D341Med (cell line): ENCODE measurements at regions not wholly inside any gene's neighbourhood (a gene's known extent, or its start where the extent isn't known, plus 50 kb on each side); places are given as distances from the start of the nearest gene placed in this dataset.
A peak's percentile ranks its signal among the peaks of the same experiment; 100 is the strongest.
"Not testable (repeated sequence)": the region's sequence is repeated elsewhere in the genome, so short reads cannot be mapped to it uniquely, and the experiment has no call there.

ENCODE experiments used
- DNase-seq: peaks from one replicate; pipeline ENCODE4 v3.0.0; 2012; ENCODE audit warnings: low spot score

GRCh38 chr2:215831296-215831913 lies 181.9 kb downstream of the MREG start:
- no peak for DNase-seq

- DNase-seq, result no peak
Measured at GRCh38 chr2:215830304-215830703, 183.0 kb downstream of the MREG start.

GRCh38 chr2:215829261-215829660 lies 184.1 kb downstream of the MREG start:
- DNase-seq, result no peak

- peak; percentile 76 for DNase-seq
Measured at GRCh38 chr2:215828528-215829184, 184.7 kb downstream of the MREG start.

- no peak for DNase-seq
Measured at GRCh38 chr2:215826838-215827441, 186.4 kb downstream of the MREG start.

- DNase-seq, result no peak
Measured at GRCh38 chr2:215826376-215826775, 187.0 kb downstream of the MREG start.

- DNase-seq, result no peak
Measured at GRCh38 chr2:215825707-215826106, 187.6 kb downstream of the MREG start.

- not testable (repeated sequence) for DNase-seq
Measured at GRCh38 chr2:215821298-215821697, 192.1 kb downstream of the MREG start.

- not testable (repeated sequence) for DNase-seq
Measured at GRCh38 chr2:215819713-215820112, 193.6 kb downstream of the MREG start.

GRCh38 chr2:215817046-215817445 lies 196.3 kb downstream of the MREG start:
- no peak for DNase-seq

GRCh38 chr2:215816424-215816823 lies 196.9 kb downstream of the MREG start:
- DNase-seq, result no peak

GRCh38 chr2:215815960-215816359 lies 197.4 kb downstream of the MREG start:
- DNase-seq, result no peak

- DNase-seq, result no peak
Measured at GRCh38 chr2:215812966-215813365, 200.4 kb downstream of the MREG start.

GRCh38 chr2:215811409-215812345 lies 201.7 kb downstream of the MREG start:
- DNase-seq, result no peak

- DNase-seq, result no peak
Measured at GRCh38 chr2:215811003-215811402, 202.3 kb downstream of the MREG start.

- no peak for DNase-seq
Measured at GRCh38 chr2:215808996-215809395, 204.4 kb downstream of the MREG start.

- no peak for DNase-seq
Measured at GRCh38 chr2:215808194-215808593, 205.2 kb downstream of the MREG start.

GRCh38 chr2:215805493-215805892 lies 207.9 kb downstream of the MREG start:
- DNase-seq, result no peak

- no peak for DNase-seq
Measured at GRCh38 chr2:215803150-215803549, 210.2 kb downstream of the MREG start.

- no peak for DNase-seq
Measured at GRCh38 chr2:215799194-215799593, 214.2 kb downstream of the MREG start.

- peak; percentile 52 for DNase-seq
Measured at GRCh38 chr2:215797676-215798075, 215.7 kb downstream of the MREG start.

- DNase-seq, result no peak
Measured at GRCh38 chr2:215796140-215796855, 217.1 kb downstream of the MREG start.
